GM19463 (cell line): ENCODE measurements at regions not wholly inside any gene's neighbourhood (a gene's known extent, or its start where the extent isn't known, plus 50 kb on each side); places are given as distances from the start of the nearest gene placed in this dataset.
A peak's percentile ranks its signal among the peaks of the same experiment; 100 is the strongest.
"Not testable (repeated sequence)": the region's sequence is repeated elsewhere in the genome, so short reads cannot be mapped to it uniquely, and the experiment has no call there.

Source experiments
- ATAC-seq: cut with Tn5 transposase; IDR thresholded peaks from one replicate; pipeline ENCODE4 v1.9.1; 2021; ENCODE audit warnings: mild to moderate bottlenecking, moderate library complexity; ENCODE audit not compliant: unreplicated experiment

DNA sequence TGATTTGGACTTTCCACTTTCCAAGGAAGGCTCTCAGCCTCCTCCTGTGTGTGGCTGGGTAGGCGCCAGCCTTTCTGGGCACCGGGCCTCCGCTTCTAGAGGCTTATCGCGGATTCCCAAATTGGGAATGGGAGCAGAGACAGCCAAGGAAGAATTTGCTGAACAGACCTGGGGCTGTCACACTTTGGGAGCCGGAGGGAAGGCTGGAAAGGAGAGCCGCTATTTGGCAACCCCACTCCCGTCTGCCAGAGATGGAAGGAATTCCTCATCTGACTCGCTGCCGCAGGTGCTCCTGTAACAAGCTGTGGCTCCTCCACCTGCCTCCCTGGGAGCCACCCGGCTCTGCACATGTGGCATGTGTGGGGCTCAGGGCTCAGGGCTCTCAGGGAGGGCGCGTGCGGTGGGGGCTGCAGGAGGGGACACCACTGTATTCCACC lies 50.8 kb upstream of the ECHDC3 start:
- ATAC-seq: no peak

DNA sequence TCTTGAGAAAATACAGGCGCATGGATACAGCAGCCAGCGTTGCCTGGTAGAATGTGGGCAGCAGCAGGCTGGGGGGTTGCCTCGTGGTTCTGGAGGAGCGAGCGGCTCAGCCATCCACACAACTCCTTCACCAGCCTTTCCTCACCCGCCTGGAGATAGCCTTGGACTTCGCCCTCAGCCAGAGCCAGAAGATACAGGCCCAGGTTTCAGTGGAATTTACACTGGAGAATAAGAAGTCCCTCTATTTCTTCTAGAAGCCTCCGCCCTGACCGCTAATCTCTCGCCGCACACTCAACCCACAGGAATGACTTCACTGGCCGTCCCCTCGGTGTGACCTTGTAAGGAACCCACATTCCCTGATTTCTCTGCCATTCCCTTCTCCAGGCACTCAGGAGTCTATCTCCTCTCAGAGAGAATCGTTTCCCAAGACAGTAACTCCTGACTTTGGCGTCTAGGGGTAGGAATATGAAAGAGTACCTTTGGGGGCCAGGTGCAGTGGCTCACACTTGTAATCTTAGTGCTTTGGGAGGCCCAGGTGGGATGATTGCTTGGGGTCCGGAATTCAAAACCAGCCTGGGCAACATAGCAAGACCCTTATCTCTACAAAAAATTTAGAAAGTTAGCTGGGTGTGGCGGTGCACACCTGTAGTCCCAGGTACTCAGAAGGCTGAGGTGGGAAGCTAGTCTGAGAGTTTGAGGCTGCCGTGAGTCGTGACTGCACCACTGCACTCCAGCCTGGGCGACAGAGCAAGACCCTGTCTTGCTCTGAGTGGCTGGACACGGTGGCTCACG lies 52.0 kb upstream of the ECHDC3 start:
- no peak for ATAC-seq

DNA sequence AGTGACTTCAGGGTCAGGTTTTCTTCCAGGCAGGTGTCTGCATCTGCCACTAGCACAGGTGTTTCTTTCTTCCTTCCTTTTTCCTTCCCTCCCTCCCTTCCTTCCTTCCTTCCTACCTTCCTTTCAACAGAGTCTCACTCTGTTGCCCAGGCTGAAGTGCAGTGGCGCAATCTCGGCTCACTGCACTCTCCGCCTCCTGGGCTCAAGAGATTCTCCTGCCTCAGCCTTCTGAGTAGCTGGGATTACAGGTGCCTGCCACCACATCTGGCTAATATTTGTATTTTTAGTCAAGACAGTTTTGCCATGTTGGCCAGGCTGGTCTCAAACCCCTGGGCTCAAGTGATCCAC lies 53.8 kb upstream of the ECHDC3 start:
- not testable (repeated sequence) for ATAC-seq

DNA sequence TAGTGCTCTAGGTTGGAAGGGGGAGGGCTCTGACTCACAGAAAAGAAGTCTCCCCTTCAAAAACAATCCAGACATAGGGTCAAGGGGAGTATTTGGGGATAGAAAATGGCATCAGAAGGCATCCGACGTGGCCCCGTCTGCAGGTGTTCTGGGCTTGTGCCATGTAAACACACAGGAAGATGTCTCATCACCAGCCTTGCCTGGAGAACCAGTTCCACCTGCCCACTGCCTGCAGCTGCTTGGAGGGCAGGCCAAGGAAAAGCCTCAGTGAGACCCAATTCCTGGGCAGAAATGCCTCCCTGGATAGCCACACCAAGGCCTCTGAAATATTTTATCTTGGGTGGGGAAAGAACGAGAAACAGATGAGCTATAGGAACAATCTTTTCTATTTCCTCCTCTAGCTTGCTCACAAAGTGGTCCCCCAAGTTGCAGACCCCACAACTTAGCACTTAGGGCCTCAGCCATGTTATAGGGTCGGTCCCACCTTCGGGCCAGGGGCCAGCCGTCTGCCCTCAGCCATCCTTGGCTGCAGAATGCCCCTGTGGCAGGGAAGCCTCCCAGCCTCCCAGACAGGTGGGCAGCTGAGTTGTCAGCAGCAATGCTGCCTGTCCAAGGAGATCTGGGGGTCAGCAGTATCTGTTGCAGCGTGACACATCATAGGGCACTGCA lies 54.3 kb upstream of the ECHDC3 start:
- ATAC-seq: no peak

DNA sequence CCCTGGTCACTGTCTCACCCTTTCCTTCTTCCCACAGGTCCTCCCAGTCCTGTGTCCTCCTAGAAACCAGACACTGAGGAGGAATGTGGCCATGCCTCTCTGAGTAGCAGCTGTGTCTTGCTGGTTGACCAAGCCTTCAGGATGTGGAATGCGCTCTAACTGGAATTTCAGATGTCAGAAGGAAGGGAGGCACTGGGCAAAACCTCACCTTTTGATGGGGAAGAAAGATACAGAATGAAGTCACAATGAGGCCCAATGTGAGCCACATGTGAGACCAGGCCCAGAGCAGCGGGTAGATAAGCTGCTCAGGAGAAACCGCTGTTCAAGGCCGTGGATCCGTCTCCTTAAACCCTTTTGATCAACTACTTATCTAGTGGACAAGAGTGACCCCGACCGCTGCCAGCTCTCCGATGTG lies 54.8 kb upstream of the ECHDC3 start:
- no peak for ATAC-seq

DNA sequence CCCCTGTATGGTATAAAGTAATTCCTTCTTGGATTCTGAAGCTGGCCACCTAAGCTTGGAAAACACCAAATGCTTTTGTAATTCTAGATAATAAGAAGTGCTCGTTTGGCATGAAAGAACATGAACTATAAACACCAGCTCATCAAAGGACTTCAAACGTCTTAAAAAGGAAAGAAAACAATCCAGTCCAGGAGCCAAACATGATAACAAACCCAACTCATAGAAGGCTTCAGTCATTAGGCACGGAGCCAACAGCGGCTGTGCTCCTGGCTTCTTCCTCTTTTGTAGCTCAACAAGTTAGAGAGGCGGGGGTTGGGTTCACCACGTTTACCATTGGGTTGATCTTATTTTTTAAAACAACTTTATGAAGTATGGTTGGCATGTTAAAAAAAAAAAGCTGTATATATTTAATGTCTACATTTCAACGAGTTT lies 56.4 kb upstream of the ECHDC3 start:
- no peak for ATAC-seq

DNA sequence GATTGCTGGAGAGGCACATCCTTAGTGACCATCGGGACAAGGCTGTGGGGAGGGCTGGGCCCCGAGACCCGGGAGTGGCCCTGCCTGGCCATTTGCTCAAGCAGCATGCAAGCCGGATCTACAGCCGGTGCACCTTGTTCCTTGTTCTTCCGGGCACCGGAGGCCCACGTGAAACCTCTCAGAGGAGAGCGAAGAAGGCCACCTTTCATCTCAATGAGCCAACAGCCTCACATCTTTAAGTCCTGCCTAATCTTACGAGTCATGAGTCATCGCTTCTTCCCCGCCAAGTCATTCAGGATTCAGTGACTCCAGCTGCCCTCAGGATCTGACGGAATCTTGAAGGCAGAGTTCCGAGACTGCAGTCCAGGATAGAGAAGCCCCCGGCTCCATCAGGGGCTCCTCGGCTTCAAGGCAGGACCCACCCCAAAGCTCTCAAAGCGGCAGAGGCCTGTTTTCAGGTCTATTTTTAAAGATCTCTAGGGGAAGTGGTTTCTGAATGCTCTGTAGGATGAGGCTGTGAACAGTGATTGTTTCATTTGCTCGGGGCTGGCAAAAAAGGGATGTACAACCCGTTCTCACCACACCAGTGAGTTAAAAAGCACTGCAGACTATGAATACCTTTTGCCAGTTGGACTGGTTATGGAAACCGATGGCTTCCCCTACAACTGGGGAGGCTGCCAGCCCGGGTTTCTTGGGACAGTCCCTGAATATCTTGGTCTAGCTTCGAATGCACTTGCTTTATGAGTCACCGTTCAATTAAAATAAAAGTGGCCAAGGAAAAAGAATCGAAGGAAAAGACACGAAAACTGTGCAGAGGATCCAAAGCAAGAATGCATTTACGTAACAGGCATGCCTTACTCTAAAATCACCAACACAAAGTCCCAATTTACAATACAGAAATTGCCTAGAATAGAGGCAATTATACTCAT lies 57.2 kb upstream of the ECHDC3 start:
- ATAC-seq: peak; percentile 74

DNA sequence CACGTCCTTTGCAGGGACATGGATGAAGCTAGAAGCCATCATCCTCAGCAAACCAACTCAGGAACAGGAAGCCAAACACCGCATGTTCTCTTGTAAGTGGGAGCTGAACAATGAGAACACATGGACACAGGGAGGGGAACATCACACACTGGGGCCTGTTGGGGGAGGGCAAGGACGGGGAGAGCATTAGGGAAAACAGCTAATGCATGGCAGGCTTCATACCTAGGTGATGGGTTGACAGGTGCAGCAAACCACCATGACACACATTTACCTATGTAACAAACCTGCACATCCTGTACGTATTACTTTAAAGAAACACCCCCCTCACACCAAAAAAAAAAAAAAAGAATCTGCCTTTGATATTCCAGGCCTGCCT lies 57.9 kb upstream of the ECHDC3 start:
- peak; percentile 1 for ATAC-seq

DNA sequence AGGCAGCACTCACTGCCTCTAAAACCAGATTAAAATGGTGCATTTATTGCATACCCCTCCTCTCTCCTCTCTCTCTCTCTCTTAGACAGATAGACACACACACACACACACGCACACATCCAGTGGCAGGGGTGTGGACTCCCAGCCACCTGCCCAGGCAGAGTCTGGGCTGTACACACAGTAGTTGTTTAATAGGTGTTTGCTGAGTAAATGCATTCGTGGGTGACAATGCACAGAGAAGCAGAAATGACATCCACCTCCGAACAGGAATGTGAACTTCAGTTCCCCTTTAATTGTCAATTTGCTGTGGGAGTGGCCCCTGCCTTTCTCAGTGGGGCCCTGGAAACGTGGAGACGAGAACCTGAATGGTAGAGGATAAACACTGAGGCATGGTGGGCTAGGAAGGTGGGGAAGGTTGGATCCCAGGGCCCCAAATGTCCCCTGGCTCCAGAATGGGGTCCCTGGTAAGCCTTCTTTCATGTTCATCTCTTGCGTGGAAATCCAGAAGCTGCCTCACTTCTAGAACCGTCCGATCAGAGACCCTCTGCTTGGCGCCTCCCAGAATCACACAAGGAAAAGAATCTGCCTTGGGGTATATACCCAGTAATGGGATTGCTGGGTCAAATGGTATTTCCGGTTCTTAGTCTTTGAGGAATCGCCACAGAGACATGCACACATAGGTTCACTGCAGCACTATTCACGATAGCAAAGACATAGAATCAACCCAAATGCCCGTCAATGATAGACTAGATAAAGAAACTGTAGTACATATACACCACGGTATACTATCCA lies 58.5 kb upstream of the ECHDC3 start:
- no peak for ATAC-seq

DNA sequence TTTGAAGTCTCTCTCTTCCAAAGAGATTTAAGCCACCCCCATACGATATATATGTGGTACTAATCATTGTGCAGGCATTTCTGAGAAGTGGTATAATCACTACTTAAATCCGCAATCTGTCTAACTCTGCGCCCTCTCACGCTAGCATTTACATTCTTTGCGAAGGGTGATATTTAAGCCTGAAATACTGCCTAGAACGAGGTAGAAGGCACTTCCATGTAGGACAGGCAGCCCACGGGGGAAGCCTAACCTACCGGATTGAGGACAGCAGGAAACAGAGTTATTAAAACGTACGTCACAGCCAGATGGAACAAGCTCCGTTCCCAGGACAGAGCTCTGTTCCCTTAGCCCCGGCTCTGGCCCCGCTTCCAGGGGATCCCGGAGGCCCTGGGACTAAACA lies 59.3 kb upstream of the ECHDC3 start:
- no peak for ATAC-seq

DNA sequence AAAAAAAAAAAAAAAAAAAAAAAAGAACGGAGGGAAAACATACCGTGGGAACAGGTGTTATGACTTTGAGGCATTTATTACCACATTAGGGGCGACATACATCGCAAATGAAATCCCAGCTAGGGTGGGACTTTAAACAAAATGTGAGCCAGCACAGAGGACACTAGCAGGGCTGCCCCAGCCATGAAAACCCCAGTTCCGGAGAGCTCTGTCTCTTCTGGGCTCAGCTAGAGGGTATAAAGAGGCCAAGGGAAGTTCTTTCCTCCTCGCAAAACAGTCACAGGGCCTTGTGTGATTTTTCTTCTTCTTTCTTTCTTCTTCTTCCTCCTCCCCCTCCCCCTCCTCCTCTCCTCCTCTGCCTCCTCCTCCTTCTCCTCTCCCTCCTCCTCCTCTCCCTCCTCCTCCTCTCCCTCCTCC lies 59.9 kb upstream of the ECHDC3 start:
- no peak for ATAC-seq

DNA sequence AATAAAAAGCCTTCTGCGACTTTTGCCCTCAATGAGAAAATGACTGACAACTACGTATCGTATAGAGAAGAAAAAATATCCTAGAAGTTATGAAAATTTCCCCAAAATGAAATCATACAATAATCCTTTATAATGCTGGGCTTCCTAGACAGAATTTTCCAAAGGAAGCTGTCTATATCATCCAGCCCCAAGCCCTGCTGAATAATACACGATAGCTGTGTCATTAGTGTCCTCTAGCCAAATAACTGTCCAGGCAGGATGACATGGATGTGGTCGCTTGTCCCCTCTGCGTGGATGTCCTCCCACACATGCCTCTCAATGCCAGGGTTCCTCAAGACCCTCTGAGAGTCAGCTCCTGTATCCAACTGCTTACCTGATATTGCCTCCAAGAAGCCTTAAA lies 61.7 kb upstream of the ECHDC3 start:
- ATAC-seq: no peak

DNA sequence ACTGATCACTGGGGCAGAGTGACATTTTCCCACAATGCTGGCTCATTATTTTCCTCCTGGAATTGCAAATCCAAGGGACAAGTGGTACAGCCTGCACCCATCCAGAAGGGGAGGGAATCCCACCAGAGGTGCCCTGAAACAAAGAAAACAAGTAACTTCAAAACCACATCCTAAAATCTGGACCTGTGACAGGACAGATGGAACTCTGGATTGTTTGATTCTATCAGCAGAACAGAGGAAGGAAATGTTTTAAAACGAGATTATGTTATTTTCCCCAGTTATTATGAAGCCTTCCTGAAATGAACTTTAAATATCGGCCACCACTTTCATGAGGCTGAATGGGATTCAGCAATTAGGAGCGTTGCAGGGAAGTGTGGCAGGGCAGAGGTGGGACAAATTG lies 62.2 kb upstream of the ECHDC3 start:
- ATAC-seq: no peak

DNA sequence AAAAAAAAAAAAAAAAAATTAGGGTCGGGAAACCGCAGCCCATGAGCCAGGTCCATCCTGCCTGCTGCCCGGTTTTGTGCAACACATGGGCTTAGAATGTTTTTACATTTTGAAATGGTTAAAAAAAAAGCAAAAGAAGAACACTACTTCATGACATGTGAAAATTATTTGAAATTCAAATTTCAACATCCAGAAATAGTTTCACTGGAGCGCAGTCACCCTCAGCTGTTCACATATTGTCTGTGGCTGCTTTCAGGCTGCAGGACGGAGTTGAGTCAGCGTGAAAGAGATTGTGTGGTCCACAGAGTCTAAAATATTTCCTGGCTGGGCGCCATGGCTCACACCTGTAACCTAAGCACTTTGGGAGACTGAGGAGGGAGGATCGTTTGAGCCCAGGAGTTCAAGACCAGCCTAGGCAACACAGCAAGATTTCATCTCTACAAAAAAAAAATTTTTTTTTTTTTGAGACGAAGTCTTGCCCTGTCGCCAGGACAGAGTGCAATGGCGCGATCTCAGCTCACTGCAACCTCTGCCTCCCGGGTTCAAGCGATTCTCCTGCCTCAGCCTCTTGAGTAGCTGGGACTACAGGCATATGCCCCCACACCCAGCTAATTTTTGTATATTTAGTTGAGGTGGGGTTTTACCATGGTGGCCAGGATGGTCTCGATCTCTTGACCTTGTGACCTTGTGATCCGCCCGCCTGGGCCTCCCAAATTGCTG lies 63.9 kb upstream of the ECHDC3 start:
- peak; percentile 95 for ATAC-seq

DNA sequence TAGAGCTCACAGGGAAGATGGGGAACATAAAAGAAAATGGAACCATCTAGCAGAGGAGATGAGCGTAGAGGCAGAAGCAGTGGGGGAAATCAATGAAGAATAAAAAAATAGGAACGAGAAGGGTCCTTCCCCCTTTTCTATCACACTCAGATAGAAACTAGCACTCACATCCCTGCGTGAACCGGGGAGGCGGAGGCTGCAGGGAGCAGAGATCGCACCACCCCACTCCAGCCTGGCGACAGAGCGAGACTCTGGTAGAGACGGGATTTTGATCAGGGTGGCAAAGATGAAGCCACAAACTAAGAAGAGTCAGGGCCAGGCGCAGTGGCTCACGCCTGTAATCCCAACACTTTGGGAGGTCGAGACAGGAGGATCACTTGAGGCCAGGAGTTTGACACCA lies 64.7 kb upstream of the ECHDC3 start:
- ATAC-seq: no peak

DNA sequence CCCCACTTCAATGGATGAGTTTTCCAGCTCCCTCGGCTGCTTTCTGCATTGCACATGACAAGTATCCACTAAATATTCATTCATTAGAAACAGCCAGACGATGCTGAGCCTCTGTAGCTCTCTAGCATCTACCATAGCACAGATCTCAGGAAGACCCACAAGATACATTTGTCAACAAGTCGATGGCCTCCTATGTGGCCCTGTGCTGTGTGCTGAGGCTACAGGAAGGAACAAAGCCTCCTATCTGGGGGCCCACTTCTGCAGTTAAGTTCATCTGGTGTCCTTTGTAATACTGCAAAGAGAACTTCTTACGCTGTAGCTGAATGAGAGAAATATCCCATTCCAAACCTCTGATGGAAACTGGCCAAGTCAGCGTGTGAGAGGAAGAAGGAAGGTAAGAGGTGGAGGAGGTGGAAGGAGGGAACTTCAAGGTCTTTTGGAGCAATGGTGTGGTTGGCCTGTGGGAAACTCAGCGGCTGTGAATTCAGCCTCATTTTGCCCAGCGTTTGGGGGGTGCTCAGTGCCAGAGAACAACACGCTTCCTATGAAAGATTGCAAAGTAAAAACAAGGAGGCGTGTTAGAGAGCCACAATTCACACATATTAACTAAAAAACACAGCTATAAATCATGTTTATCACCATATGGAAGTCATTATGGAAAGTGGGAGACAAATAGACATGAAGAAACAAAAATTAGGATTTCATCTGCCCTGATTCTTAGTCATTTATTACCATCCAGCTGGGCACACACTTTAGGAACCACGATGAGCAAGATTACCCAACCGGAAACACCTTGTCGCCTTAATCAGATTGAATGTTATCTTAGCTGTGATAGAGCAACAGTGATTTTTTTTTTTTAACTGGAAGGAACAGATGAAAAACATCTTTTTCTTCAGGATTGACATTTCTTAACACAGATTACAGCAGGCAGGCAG lies 62.2 kb upstream of the USP6NL start:
- no peak for ATAC-seq

DNA sequence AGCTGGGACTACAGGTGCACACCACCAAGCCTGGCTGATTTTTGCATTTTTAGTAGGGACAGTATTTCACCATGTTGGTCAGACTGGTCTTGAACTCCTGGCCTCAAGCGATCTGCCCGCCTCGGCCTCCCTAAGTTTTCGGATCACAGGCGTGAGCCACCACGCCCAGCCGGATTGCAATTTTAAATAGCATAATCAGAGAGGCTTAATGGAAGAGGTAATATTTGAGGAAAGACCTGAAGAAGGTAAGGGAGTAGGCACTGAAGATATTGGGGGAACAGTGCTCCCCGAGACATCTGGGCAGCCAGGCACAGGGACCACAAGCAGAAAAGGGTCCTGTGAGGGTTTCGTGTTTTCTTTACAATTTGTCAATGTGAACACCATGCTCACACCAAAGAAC lies 61.4 kb upstream of the USP6NL start:
- ATAC-seq: no peak

DNA sequence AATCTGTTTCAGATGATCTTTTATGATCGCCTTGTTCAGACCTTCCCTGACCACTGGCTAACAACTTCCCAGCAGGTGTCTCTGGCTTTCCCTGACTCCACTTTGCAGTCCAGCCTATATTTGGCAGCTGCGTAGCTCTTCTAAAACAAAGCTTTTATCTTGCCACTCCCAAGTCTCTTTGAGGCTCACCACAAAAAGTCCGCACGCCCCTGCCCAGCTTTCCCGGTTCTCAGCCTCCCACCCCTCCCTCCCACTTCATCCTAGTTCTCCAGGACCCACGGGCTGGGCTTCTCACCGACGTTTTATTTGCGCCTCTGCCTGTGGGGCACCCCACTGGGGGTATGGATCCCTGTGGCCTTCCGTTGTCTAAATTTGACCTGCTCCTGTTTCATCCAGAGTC lies 58.9 kb upstream of the USP6NL start:
- ATAC-seq: no peak
